Stimulated activated CD8-positive, alpha-beta memory T cell treated with anti-CD3 and anti-CD28 coated beads, Interleukin-7, amount 100 ng/mL, for 4 hours (primary cell): ENCODE measurements at regions not wholly inside any gene's neighbourhood (a gene's known extent, or its start where the extent isn't known, plus 50 kb on each side); places are given as distances from the start of the nearest gene placed in this dataset.

Experiments used
- DNase-seq, 2 donors: peaks; one replicate each; pipeline ENCODE4 v3.0.0-alpha.2; 2020; ENCODE audit warnings: low read depth in 2 of 2

DNA sequence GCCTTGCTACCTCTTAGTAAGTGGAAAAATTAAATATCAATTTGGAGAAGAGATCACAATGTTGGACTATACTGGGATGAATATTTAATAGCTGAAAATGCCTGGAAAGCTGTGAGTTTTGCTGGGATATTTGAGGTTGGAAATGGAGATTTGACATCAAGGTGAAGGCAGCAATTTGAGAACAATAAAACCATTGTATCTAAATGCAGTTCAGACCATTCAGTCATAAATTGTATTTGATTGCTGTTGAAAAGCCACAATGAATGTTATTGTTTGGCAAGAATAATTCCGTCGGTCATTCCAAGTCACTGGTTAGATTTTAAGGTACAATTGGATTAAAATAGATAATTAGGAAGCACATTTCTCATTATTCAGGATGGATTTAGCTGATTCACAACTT is 325.6 kb downstream of the HRH4 start:
- no peak for DNase-seq

DNA sequence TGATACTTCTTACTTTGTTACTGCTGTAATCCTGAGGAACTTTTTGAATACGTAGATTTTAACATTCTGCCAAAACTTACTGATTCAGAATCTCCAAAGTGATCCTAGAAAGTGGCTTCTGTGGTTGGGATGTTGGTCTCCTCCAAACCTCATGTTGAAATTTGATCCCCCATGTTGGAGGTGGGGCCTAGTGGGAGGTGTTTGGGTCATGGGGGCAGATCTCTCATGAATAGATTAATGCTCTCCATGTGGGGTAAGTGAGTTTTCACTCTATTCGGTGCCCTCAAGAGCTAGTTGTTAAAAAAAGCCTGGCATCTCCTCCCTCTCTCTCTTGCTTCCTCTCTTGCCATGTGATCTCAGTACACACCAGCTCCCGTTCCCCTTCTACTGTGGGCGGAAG is 329.9 kb downstream of the HRH4 start:
- DNase-seq, result no peak

DNA sequence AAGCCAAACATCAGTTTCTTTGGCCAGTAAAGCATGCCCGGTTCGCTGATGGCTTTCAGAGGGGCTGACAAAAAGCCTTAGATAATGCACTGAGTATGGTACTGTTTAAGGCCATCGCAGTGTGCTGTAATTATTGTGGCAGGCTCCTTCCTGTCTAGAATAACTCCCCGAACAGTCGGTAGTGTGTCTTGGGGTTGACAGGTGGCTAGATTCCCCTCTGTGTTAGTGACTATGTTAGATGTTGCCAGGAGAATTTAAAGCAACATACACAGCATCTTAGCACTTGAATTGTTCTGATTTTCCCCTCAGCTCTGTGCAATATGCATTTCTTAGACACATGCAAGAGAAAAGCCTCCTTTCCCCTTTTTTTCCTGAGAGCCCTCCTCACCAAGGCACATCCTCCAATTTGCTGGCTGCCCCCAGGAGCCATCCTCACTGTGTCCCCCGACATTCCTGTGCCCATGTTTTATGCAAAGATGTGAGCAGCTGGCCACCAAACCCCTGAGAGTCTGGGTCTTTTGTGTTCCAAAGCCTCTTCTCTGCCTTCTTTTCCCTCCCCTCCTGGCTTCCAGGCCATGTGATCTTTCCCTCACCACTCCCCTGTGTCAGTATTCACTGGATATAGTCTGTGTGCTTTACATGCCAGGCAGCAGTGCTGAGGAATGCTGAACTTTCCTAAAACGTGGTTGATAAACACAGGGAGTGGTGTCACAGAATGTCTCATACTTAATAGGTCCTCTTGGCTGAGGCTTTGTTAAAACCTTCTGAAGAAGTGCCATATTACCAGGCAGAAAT is 331.5 kb downstream of the HRH4 start:
- DNase-seq, result no peak

DNA sequence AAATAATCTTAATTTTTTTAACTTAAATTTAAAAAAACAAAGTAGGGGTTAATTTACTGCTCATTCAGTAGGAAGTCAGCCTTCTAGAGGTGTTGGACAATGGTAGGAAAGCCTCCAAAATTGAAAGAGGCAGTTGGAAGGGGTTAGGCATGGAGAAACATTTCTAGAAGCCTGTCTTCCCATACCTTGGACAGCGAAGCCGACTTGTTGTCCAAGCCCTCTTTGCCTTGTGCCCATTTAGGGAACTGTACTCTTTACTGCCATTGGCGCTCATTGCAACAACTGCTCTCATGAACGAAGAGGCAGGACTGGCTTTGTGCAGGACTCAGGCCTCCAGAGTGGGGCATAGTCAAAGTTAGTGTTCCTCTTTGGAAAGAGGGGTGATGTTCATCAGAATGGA is 333.3 kb downstream of the HRH4 start:
- no peak for DNase-seq

DNA sequence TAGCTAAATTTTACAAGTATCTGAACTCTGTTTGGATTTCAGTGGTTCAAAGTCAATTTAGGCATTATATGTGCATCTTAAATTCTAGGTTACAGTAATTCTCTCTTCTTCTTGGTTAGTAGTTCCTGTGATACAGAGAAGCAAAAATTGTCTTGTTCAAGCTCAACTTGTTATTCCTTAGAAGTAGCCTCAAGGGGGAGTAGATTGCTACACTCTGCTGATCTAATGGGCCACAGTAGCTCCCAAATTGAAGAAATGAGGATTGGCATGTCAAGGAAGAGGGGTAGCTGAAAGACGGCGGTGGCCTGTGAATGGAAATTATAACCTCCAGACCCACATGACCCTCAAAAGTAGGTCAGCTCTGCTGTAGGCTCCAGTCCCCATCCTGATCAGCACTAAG is 334.7 kb downstream of the HRH4 start:
- DNase-seq, result no peak

GRCh38 chr18:24797981-24798380 is 337.5 kb downstream of the HRH4 start:
- DNase-seq, result no peak

DNA sequence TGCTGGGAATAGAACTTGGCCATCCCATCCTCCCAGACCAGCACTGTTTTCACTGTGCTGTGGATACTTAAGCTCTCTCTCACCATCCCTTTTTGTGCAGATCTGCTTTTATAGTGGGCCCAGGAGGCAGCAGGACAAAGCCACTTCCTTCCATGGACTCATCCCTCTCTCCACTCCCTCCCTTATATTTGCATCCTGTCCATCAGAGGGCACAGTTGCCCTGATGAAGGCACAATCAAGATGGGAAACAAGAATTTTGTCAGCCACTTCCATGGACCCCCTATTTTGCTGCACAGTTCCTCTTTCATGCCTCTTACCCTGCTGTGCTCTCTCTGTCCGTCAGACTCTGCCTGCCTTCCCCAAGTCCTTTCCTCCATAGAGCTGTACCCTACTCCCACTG is 338.7 kb downstream of the HRH4 start:
- no peak for DNase-seq

DNA sequence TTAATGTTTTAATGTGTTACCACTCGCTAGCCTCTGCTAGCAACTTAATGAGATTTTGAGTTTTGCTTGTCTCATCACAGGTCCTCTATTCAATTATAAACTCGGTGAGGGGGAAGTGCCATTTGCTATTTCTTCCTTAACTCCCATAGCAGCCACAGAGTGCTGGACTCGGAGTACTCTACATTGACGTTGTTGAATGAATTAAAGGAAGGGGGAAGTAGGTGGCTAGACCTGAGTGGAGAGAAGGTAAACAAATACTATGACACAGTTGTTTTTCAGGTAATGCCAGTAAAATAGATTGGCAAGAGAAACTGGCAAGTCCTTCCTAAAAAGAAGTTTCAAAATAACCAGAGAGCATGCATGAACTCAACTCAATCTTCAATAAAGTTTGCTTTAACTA is 339.3 kb downstream of the HRH4 start:
- DNase-seq, result no peak

GRCh38 chr18:24801001-24801400 is 340.6 kb downstream of the HRH4 start:
- no peak for DNase-seq

- DNase-seq, result no peak
Observed at GRCh38 chr18:24802456-24802855, 342.0 kb downstream of the HRH4 start.

DNA sequence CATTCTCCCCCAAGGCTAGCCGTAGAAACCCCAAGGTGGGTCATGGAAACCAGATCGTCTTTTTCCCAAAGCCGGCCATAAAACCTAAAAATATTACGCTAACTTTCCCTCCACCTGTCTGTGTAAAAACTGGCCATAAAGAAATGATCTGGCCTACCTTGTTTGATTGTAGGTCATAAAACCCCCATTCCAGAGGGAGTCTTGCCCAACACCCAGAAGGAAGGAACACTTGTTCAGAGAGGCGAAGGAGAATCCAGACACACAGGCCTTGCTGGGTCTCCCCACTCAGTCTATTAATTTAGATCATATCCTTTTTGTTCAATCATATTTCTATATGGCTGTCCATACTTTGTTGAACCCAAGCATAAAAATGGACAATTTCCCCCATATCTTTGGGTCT is 344.7 kb downstream of the HRH4 start:
- no peak for DNase-seq

DNA sequence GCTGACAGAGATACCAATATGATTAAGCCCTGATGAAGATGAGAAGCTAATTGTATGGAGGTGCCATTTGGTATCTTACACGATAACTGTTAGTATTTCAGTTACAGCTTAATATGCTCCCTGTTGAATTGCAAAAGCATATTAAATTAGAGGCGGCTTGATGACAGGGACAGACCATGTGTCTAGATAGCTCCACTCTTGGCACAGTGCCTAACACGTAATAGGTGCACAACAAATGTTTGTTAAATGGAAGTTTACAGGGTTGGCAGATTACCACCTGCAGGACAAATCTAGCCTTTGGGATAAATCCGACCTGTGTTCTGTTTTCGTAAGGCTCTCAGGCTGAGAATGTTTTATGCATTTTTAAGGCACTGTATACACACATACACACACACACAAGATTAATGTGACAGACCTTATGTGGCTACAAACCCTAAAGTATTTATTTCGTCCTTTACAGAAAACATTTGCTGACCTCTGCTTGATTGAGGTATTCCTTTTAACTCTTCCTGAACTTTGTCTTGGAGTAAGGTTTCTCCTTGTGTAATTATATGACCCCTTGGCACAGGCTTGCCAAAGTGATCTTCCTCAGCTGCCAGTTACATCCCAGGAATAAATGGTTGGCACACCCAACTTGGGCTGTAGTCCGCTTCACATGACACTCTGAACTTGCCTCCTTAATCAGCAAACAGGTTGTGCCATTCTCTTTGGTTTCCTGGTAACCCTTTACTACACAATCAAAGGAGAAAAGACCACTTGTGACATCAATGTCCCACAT is 348.9 kb downstream of the HRH4 start:
- no peak for DNase-seq

DNA sequence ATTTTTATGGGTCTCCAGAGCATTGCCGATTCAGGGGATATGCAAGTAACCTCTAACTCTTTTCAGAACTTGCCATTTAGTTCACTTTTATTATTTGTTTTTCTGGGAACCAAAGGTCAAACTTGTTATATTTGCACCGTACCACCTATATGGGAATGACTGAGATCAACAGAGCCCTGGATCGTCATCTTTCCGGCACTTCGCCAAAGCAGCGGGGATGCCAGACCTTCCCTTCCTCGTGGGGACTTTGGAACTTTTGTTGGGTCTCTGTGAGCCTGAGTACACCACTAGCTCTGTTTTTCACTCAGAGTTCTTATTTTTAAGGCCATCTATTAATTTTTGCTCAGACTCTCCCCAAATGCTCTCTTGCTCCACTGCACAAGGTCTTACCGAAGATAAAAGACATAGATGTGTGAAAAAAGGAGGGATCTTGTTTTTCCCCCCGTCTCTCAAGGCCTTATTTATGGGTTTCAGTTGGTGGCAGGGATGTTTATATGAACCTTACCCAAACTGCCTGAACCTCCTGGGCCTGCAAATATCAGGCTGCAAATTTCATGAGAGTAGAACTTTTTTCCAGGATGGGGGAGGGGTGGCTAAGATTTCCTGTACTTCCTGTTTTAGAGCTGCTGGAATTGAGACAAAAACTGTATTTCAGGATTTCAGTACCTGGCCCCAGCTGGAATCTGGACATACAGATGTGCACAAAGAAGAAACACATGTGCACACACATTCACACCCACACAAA is 350.3 kb downstream of the HRH4 start:
- DNase-seq, result no peak

DNA sequence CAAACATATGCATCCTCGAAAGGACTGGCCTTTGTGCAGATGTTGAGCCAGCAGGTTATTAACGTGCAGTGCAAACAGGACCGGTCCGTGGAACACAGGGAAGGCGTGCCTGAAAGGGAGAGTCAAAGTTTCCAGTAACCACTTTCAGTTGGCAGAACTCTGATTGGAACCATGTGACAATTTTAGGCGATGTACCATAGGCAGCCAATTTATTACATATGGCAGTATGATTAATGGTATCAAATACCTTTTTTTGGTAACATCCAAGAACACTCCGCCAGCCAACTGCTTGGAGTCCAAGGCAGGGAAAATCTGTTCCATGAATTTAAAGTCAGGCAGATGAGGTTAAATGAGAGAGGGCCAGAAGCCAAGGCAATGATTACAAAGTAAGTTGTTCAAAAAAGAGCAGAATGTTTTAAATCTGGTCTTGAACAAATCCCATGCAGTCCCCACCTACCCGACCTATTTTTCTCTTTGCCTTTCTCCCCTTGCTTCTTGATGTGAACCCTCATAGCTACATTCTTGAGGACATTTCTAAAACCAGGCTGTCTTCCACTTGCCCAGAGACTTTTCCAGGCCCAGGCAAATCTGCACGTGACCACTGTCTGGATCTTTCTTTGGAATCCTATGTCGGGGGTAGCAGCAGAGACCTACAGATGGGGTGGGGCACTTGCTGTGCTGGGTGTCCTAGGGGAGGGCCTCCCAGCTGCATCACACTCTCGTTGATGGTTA is 351.7 kb downstream of the HRH4 start:
- no peak for DNase-seq

GRCh38 chr18:24814521-24814920 is 354.1 kb downstream of the HRH4 start:
- no peak for DNase-seq

GRCh38 chr18:24817150-24817549 is 356.7 kb downstream of the HRH4 start:
- DNase-seq, result no peak

DNA sequence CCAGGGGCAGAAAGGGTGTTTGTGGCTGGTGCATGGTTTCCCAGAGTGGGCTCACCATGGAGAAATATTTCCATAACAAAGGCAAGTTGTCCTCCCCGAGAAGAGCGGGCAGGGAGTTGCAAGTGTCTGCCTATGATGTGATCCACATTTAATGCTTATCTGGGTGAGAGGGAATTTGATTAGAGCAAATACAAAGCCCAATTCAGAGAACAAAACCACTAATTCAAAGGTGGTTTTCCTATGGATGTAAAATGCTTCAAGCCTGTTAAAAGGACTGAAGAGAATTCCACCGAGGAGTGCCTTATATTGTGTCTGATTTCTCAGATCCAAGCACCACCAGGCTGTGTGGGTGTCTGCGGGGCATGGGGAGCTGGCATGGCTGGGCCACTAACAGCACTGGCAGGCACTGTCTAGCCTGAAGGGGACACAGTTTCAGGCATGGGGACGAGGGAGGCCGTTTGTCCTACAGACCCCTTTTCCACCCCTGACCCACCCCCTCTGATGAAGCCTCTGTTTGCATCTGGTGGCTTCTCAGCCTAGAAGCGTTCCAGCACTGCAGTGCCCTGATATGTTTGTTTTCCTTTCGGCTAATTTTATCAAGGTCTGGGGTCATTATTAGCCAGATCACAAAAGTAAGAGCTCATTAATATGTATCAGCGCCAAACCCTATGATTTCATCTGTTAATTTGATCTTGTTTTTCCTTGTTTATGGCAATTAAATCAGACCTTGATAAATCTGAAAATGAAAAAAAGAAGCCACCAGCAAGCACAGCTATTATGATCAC is 357.3 kb downstream of the HRH4 start:
- DNase-seq, result no peak

GRCh38 chr18:24818441-24818840 is 358.0 kb downstream of the HRH4 start:
- DNase-seq, result no peak

GRCh38 chr18:24819141-24819890 is 358.9 kb downstream of the HRH4 start:
- no peak for DNase-seq

- no peak for DNase-seq
Observed at GRCh38 chr18:24825397-24825796, 365.0 kb downstream of the HRH4 start.
